ENCODE measurements at regions not wholly inside any gene's neighbourhood (a gene's known extent, or its start where the extent isn't known, plus 50 kb on each side); places are given as distances from the start of the nearest gene placed in this dataset.

DNA sequence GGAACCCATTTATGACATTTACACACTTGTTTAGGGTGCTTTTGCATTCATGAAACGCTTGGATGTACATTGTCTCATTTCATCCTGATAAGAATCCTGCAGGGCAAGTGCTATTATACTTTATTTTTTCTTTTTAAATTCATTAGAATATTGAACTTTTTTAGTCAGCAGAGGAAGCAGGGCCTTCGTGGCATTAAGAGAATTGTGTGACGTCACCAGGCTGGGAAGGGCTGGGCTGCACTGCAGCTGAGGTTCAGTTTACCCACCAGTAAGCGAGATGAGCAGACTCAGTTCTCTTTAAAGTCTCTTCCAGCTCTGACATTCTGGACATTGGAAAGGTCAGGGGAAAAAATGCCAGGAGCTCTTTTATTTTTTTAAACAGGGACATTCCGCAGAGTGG, 159.0 kb downstream of the MRM1 start:
- TF ChIP-seq, protein P1, sequence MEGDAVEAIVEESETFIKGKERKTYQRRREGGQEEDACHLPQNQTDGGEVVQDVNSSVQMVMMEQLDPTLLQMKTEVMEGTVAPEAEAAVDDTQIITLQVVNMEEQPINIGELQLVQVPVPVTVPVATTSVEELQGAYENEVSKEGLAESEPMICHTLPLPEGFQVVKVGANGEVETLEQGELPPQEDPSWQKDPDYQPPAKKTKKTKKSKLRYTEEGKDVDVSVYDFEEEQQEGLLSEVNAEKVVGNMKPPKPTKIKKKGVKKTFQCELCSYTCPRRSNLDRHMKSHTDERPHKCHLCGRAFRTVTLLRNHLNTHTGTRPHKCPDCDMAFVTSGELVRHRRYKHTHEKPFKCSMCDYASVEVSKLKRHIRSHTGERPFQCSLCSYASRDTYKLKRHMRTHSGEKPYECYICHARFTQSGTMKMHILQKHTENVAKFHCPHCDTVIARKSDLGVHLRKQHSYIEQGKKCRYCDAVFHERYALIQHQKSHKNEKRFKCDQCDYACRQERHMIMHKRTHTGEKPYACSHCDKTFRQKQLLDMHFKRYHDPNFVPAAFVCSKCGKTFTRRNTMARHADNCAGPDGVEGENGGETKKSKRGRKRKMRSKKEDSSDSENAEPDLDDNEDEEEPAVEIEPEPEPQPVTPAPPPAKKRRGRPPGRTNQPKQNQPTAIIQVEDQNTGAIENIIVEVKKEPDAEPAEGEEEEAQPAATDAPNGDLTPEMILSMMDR (IDR thresholded peaks at IDR 0.05) = no peak
- no peak for TF ChIP-seq POLR2A (IDR thresholded peaks at IDR 0.05)
